Activated naive CD4-positive, alpha-beta T cell treated with anti-CD3 and anti-CD28 coated beads, Interleukin-2, amount 10 ng/mL, durations not matched to agents 7 days and 5 days (primary cell): ENCODE measurements at regions not wholly inside any gene's neighbourhood (a gene's known extent, or its start where the extent isn't known, plus 50 kb on each side); places are given as distances from the start of the nearest gene placed in this dataset.
"Not testable (repeated sequence)": the region's sequence is repeated elsewhere in the genome, so short reads cannot be mapped to it uniquely, and the experiment has no call there.

Experiments used
- CTCF ChIA-PET: fragments of 350-600 bp; sonication (Branson Sonifier 250); formaldehyde crosslinking; loops from one replicate; lab custom pipeline; 2021; ENCODE audit warnings: antibody characterized with exemption; lab: Charles Lee
- DNase-seq: peaks from one replicate; pipeline ENCODE4 v3.0.0-alpha.2; 2020
- H3K27ac Mint-ChIP-seq: one replicate; pipeline ENCODE4 v1.8.0; 2021; ENCODE audit warnings: mild to moderate bottlenecking, moderate library complexity, mixed read lengths
- H3K27me3 Mint-ChIP-seq: one replicate; pipeline ENCODE4 v1.8.0; 2021; ENCODE audit warnings: mild to moderate bottlenecking, mixed read lengths
- H3K36me3 Mint-ChIP-seq: one replicate; pipeline ENCODE4 v1.8.0; 2021; ENCODE audit warnings: mixed read lengths
- H3K4me1 Mint-ChIP-seq: one replicate; pipeline ENCODE4 v1.8.0; 2021; ENCODE audit warnings: mixed read lengths
- H3K4me3 Mint-ChIP-seq: one replicate; pipeline ENCODE4 v1.8.0; 2021; ENCODE audit warnings: mild to moderate bottlenecking, moderate library complexity, mixed read lengths
- H3K9me3 Mint-ChIP-seq: one replicate; pipeline ENCODE4 v1.8.0; 2021; ENCODE audit warnings: mixed read lengths

DNA sequence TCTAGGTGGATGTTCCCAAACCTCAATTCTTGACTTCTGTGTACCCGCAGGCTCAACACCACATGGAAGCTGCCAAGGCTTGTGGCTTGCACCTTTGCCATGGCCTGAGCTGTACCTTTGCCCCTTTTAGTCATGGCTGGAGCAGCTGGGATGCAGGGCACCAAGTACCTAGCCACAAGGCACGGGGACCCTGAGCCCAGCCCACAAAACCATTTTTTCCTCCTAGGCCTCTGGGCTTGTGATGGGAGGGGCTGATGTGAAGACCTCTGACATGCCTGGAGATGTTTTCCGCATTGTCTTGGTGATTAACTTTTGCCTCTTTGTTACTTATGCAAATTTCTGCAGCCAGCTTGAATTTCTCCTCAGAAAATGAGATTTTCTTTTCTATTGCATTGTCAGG, 156.7 kb downstream of the UTRN start:
- CTCF ChIA-PET, H3K27ac Mint-ChIP-seq, H3K4me1 Mint-ChIP-seq, H3K4me3 Mint-ChIP-seq, DNase-seq, H3K27me3 Mint-ChIP-seq: not testable (repeated sequence)
- H3K9me3 Mint-ChIP-seq: peaks cover 23% of the 10 kb centered on the region
- peaks cover 69% of the 10 kb centered on the region for H3K36me3 Mint-ChIP-seq

DNA sequence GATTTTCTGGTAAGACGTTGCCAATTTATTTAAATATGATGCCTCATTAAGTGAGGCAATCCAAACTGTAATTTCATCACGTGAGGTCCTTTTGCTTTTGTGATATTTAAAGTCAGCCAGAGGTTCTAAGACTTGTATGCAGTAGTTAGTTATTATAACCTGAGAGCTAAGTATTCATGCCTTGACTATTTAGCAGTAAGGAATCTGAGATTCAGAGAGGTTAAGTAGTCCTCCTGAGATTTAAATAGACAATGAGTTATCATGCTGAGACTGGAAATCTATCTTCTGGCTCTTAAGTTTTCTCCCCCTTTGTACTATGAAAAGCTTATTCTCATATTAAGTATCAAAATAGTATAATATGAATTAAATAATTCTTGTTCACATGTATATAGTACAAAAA, 158.0 kb downstream of the UTRN start:
- DNase-seq: no peak
- CTCF ChIA-PET: no interaction called here
- no peaks in the 10 kb centered on the region for H3K27me3 Mint-ChIP-seq
- H3K4me3 Mint-ChIP-seq: no peak overlapping the region
- H3K4me1 Mint-ChIP-seq: no peaks in the 10 kb centered on the region
- peaks cover 23% of the 10 kb centered on the region for H3K9me3 Mint-ChIP-seq
- H3K36me3 Mint-ChIP-seq: peaks cover 69% of the 10 kb centered on the region
- no peak overlapping the region for H3K27ac Mint-ChIP-seq

DNA sequence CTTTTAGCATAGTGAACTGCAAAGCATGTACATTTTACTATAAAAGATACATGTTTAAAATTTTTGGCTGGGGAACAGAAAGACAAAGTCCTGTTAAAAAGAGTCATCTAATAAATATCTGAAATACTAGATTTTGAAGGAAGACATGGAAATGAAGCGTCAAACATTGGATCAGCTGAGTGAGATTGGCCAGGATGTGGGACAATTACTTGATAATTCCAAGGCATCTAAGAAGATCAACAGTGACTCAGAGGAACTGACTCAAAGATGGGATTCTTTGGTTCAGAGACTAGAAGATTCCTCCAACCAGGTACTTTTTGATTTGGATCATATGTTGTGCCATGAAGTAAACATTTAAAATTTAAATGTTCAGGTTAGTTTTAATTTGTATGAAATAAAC, 162.3 kb downstream of the UTRN start:
- no peaks in the 10 kb centered on the region for H3K9me3 Mint-ChIP-seq
- H3K4me1 Mint-ChIP-seq: no peaks in the 10 kb centered on the region
- CTCF ChIA-PET: no interaction called here
- no peaks in the 10 kb centered on the region for H3K27me3 Mint-ChIP-seq
- no peak for DNase-seq
- peaks cover 61% of the 10 kb centered on the region for H3K36me3 Mint-ChIP-seq
- no peak overlapping the region for H3K27ac Mint-ChIP-seq
- no peak overlapping the region for H3K4me3 Mint-ChIP-seq

DNA sequence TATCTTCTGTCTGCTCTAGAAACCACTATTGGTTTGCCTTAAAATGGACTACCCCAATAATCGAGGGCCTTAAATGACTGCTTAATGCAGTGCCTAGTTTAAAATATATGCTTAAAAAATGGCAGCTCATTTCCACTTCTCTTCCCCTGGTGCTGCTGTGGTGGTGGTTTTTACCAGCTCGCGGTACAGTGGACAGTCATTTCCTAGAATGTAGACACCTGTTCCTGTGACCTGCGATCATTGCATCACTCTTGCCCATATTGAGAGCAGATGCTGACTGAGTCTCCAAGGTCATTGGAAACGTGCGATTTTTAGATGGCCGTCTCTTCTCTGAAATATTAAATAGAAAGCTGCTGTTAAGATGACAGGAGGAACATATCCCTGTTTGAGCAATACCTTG, 164.1 kb downstream of the UTRN start:
- Mint-ChIP-seq H3K36me3 (peaks cover 59% of the 10 kb centered on the region), H3K4me1 (no peaks in the 10 kb centered on the region)
- CTCF ChIA-PET: interaction anchor here (0.7 to 1.0 kb wide), 2 partner anchors 30 to 141 kb away, joined by 3 to 4 read pairs; no protein-coding TSS in a partner anchor

DNA sequence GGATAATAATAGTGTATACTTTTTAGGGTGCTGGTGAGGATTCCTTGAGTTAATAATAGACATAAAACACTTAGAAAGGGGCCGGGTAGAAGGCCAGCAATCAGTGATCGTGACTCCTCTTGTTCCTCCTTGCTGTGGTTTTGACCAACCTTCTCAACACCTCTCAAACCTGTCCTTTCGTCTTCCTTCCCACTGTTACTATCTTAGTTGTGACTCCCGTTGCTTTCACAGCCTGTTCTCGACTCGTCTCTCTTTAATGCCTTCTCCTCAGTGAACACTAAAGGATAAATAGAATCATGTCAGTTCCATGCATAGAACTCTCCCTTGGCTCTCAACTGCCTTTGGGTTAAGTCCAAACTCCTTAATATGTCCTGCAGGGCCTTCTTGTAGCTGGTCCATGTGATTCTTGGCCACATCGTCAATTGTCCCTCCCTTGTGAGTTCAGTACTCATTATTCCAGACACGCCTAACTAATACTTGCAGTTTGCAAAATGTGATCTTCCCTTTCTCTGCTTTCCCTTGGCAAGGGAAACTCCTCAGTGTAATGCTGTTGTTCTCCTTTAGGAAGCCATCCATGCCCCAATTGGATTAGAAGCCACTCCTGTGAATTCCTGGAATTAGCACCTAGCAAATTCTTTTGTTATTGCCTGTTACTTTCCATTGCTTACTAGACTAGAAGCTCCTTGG, 164.9 kb downstream of the UTRN start:
- H3K27me3 Mint-ChIP-seq: no peaks in the 10 kb centered on the region
- CTCF ChIA-PET: interaction anchor here (1.0 kb wide), 1 partner anchor 29 kb away, joined by 4 read pairs; no protein-coding TSS in a partner anchor
- H3K4me1 Mint-ChIP-seq: no peaks in the 10 kb centered on the region
- no peak overlapping the region for H3K4me3 Mint-ChIP-seq
- H3K27ac Mint-ChIP-seq: no peak overlapping the region
- H3K36me3 Mint-ChIP-seq: peaks cover 59% of the 10 kb centered on the region
- no peaks in the 10 kb centered on the region for H3K9me3 Mint-ChIP-seq
- DNase-seq: no peak

More for the DNA sequence above, 164.1 kb downstream of the UTRN start:
- Mint-ChIP-seq H3K27ac (no peak overlapping the region), H3K9me3 (no peaks in the 10 kb centered on the region), H3K4me3 (no peak overlapping the region), H3K27me3 (no peaks in the 10 kb centered on the region)
- no peak for DNase-seq

DNA sequence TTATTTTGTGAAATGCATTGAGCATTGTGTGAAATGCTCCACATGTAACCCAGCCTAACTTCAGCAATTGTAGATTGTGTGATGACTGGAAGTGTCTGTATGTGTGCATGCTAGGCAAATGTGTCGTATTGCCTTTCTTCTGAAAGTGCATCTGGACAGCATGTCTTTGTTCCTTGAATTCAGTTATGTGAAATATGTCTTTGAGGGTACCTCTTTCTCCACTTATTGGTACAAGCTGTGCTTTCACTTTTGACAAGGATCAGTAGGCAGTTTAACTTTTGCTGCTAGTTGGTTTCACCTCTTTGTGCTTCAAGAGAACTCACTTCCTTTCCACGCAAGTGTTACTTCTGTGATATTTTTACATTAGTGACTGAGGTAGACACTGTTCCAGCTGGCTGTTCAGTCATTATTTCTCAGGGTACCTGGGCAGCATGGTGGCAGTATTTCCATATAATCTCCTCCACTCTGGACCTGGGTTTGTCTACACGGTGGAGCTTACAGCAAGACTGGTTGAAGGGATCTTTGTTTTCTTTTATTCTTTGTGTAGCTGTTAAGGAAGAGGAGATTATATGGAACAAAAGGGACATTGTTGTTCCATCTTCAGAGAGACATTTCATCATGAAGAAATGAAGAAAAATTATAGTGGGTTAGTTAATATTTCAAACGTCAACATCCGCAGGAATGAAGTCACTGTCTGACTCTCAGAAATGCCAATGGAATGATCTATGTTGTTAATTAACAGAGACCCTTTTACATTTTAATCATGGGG, 175.4 kb downstream of the UTRN start:
- DNase-seq: no peak
- peak overlapping the region; percentile 47 for H3K4me3 Mint-ChIP-seq
- peaks cover 85% of the 10 kb centered on the region for H3K36me3 Mint-ChIP-seq
- CTCF ChIA-PET: interaction anchor here (1.3 to 2.6 kb wide), 4 partner anchors 16 to 26 kb away, joined by 3 to 16 read pairs (median 4); no protein-coding TSS in a partner anchor
- no peaks in the 10 kb centered on the region for H3K27me3 Mint-ChIP-seq
- H3K27ac Mint-ChIP-seq: peak overlapping the region; percentile 91
- peaks cover 22% of the 10 kb centered on the region for H3K4me1 Mint-ChIP-seq
- H3K9me3 Mint-ChIP-seq: no peaks in the 10 kb centered on the region

DNA sequence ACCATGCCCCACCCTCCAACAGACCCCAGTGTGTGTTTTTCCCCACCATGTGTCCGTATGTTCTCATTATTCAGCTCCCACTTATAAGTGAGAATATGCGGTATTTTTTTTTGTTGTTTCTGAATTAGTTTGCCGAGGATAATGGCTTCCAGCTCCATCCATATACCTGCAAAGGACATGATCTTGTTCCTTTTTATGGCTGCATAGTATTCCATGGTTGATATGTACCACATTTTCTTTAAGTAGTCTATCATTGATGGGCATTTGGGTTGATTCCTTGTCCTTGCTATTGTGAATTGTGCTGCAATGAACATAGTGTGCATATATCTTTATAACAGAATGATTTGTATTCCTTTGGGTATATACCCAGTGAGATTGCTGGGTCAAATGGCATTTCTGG, 176.9 kb downstream of the UTRN start:
- Mint-ChIP-seq H3K36me3 (peaks cover 85% of the 10 kb centered on the region), H3K27me3 (no peaks in the 10 kb centered on the region), H3K4me3 (no peak overlapping the region), H3K9me3 (no peaks in the 10 kb centered on the region), H3K27ac (peak overlapping the region; percentile 19), H3K4me1 (peaks cover 24% of the 10 kb centered on the region)
- CTCF ChIA-PET: interaction anchor here (2.6 kb wide), 1 partner anchor 19 kb away, joined by 16 read pairs; no protein-coding TSS in a partner anchor
- no peak for DNase-seq

DNA sequence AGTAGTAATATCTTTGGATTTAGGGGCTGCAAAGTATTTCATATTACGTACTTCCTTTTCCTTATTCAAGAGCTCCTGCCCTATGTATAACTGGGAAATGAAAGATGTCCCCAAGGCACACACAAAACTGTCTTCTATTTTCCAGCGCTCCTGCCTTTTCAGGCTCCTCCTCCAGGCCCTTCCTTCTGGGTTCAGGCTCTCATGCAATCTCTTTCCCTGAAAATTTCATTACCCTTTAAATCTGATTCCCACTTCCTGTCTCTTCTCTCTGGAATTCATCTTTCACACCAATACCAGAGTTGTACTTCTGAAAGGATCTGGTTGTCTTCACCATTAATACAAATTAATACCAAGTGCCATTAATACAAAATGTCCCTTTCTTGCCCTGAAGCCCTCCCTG, 181.6 kb downstream of the UTRN start:
- peaks cover 21% of the 10 kb centered on the region for H3K4me1 Mint-ChIP-seq
- H3K27me3 Mint-ChIP-seq: no peaks in the 10 kb centered on the region
- DNase-seq: no peak
- CTCF ChIA-PET: no interaction called here
- no peak overlapping the region for H3K27ac Mint-ChIP-seq
- peaks cover 72% of the 10 kb centered on the region for H3K36me3 Mint-ChIP-seq
- no peak overlapping the region for H3K4me3 Mint-ChIP-seq
- H3K9me3 Mint-ChIP-seq: no peaks in the 10 kb centered on the region

DNA sequence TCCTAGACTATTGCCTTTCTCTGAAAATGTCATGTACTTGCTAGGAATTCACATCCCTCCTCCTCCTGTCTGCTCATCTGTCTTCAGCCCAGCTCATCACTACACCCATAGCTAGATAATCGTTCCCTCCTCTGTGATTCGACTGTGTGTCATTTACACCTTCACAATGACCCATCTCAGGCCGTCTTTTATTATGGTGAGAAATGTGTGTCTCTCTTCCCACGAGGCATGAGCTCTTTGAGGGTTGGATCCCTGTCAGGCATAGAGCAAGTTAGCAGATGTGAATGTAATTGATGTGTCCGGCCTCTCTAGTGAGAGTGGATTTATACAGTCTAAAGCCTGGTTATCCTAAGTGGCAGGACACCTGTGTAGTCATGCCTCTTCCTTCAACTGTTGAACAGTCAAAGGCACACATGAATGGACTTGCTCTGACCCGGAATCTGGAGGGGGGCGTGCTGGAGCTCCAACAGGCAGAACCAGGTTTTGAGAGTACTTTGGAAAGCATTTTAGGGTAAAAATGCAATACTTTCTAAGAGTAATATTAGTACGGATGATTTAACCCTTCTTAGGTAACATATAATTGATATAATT, 182.1 kb downstream of the UTRN start:
- Mint-ChIP-seq H3K9me3 (no peaks in the 10 kb centered on the region), H3K27me3 (no peaks in the 10 kb centered on the region), H3K4me3 (no peak overlapping the region), H3K36me3 (peaks cover 72% of the 10 kb centered on the region), H3K27ac (no peak overlapping the region), H3K4me1 (peaks cover 21% of the 10 kb centered on the region)
- CTCF ChIA-PET: no interaction called here
- no peak for DNase-seq

DNA sequence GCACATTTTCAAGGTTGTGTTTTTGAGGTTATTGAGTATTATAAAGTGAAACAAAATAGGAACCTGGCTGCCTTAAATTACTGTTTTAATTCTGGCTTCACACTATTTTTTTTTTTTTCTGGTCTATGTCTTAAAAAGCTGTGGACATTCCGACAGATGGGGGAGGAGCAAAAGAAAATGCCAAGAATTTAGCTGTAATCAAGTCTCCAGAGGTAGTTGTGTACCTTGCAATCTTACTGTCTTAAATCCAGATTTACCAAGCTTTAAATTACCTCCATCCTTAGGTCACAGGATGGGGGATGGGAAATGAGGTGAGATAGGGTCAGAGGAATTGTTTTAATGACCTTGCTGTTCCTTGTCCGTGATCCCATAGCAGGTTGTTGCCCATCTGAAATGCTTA, 182.8 kb downstream of the UTRN start:
- H3K27me3 Mint-ChIP-seq: no peaks in the 10 kb centered on the region
- peak overlapping the region; percentile 35 for H3K27ac Mint-ChIP-seq
- CTCF ChIA-PET: interaction anchor here (1.3 kb wide), 1 partner anchor 14 kb away, joined by 7 read pairs; no protein-coding TSS in a partner anchor
- no peak overlapping the region for H3K4me3 Mint-ChIP-seq
- DNase-seq: no peak
- H3K9me3 Mint-ChIP-seq: no peaks in the 10 kb centered on the region
- peaks cover 69% of the 10 kb centered on the region for H3K36me3 Mint-ChIP-seq
- peaks cover 21% of the 10 kb centered on the region for H3K4me1 Mint-ChIP-seq

DNA sequence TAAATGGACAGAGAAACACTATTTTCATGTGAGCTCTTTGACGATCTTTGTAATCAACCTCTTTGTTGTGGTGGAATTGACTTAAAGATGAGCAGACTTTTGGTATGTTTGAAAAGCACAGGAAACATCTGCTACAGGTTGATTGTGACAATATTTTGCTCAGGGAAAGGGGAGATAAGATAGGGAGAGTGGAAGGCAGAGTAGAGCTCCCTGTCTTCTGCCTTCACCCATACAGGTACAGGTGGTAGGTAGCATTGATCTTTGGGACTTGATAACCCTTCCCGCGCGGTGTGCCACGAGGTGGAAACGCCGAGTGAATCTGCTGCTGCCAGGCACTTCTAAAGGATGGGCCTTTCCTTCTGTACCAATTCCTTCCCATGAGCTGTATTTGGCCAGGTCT, 183.6 kb downstream of the UTRN start:
- Mint-ChIP-seq H3K4me1 (peaks cover 21% of the 10 kb centered on the region), H3K27ac (peak overlapping the region; percentile 74), H3K27me3 (no peaks in the 10 kb centered on the region), H3K9me3 (no peaks in the 10 kb centered on the region), H3K36me3 (peaks cover 67% of the 10 kb centered on the region), H3K4me3 (peak overlapping the region; percentile 20)
- CTCF ChIA-PET: interaction anchor here (1.3 kb wide), 1 partner anchor 13 kb away, joined by 7 read pairs; no protein-coding TSS in a partner anchor
- DNase-seq: peak; percentile 27

DNA sequence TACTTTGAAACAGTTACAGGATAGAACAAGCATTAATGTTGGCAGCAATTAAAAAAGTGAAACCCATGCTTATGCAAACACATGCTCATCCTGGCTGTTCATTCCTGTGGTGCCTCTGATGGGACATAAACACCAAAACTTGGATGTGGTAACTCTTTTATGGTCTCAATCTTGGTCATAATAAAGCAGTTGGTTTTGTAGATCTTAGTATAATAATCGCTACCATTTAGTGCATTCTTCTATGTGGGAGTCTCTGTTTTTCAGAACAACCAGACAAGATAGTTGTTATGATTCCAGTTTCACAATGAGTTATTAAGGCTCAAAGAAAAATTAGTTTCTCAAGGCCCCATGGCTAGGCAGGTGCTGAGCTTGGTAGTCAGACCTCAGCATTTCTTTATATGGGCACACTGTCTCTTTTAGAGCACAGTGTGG, 184.0 kb downstream of the UTRN start:
- H3K27ac Mint-ChIP-seq: peak overlapping the region; percentile 74
- H3K4me1 Mint-ChIP-seq: peaks cover 21% of the 10 kb centered on the region
- no peak for DNase-seq
- H3K9me3 Mint-ChIP-seq: no peaks in the 10 kb centered on the region
- CTCF ChIA-PET: interaction anchor here (1.3 kb wide), 1 partner anchor 12 kb away, joined by 7 read pairs; no protein-coding TSS in a partner anchor
- peaks cover 66% of the 10 kb centered on the region for H3K36me3 Mint-ChIP-seq
- H3K27me3 Mint-ChIP-seq: no peaks in the 10 kb centered on the region
- no peak overlapping the region for H3K4me3 Mint-ChIP-seq

DNA sequence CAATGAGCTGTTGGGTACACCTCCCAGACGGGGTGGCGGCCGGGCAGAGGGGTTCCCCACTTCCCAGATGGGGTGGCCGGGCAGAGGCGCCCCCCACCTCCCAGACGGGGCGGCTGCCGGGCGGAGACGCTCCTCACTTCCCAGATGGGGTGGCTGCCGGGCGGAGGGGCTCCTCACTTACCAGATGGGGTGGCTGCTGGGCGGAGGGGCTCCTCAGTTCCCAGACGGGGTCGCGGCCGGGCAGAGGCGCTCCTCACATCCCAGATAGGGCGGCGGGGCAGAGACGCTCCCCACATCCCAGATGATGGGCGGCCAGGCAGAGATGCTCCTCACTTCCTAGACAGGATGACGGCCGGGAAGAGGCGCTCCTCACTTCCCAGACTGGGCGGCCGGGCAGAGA, 185.1 kb downstream of the UTRN start:
- H3K27me3 Mint-ChIP-seq, H3K9me3 Mint-ChIP-seq, H3K27ac Mint-ChIP-seq, DNase-seq, CTCF ChIA-PET, H3K4me3 Mint-ChIP-seq: not testable (repeated sequence)
- Mint-ChIP-seq H3K4me1 (peaks cover 21% of the 10 kb centered on the region), H3K36me3 (peaks cover 65% of the 10 kb centered on the region)

DNA sequence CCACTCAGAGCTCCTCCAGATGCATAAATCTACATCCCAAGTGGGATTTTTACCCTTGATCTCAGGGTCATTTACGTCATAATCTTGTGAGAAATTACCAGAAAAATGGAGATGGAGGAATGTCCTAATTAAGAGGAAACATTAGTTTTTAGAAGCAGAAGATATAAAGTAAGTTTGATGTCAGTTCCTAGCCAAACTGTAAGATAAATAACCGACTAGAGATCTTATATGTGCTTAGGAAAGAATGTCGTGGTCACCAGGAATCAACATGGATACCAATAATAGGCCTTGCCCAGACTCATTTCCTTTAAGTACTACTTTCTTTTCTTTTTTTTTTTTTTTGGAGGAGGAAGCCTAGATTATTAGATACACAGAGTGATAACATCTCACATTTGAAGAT, 186.9 kb downstream of the UTRN start:
- Mint-ChIP-seq H3K4me1 (peaks cover 20% of the 10 kb centered on the region), H3K9me3 (no peaks in the 10 kb centered on the region), H3K27ac (no peak overlapping the region), H3K27me3 (no peaks in the 10 kb centered on the region), H3K36me3 (peaks cover 66% of the 10 kb centered on the region), H3K4me3 (no peak overlapping the region)
- CTCF ChIA-PET: interaction anchor here (0.6 to 1.5 kb wide), 2 partner anchors 10 to 42 kb away, joined by 3 to 5 read pairs; no protein-coding TSS in a partner anchor
- DNase-seq: no peak
